GM13976 (cell line): ENCODE measurements at regions not wholly inside any gene's neighbourhood (a gene's known extent, or its start where the extent isn't known, plus 50 kb on each side); places are given as distances from the start of the nearest gene placed in this dataset.

ENCODE experiments used
- DNase-seq: peaks from one replicate; pipeline ENCODE4 v3.0.0; 2012; ENCODE audit warnings: low spot score
- in situ Hi-C: fragments of 300-500 bp; cut with MboI; formaldehyde crosslinking; loops from one replicate; pipeline ENCODE4 v1.12.0; 2022; ENCODE audit warnings: low sequenced_read_pairs, mixed read lengths, inconsistent platforms; ENCODE audit not compliant: unreplicated experiment
- TF ChIP-seq, protein P1 (sequence below): IDR thresholded peaks from 2 replicates; pipeline ENCODE4 v1.5.1; 2012; ENCODE audit warnings: borderline replicate concordance, mild to moderate bottlenecking; ENCODE audit not compliant: insufficient read depth; ENCODE audit errors: extremely low read depth, missing control alignments, control extremely low read depth

DNA sequence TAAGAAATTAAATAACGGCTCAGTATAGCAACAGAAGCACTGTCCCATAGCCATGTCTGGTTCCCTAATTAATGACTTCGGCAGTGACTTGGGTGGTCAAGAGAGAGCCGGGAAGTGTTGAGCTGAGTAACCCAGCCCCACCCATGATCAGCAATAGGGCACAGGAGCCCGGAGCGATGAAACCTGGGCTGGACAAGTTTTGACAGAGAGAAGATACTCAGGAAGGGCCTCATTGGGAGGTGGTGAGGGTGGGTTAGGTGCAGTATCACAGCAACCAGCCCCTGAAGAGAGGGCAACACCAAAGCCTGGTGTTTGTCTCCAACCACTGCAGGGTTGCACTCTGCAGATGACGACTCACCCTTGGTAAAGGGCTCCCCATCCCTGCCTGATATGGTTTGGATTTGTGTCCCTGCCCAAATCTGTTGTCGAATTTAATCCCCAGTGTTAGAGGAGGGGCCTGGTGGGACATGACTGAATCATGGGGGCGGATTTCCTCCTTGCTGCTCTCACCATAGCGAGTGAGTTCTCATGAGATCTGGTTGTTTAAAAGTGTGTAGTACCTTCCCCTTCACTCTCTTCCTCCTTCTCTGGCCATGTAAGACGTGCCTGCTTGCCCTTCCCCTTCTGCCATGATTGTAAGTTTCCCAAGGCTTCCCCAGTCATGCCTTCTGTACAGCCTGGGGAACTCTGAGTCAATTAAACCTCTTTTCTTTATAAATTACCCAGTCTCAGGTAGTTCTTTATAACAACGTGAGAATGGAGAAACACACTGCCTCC is 124.9 kb upstream of the MED13L start:
- DNase-seq, result no peak
- in situ Hi-C loops, result no loop called here
- TF ChIP-seq, protein P1, sequence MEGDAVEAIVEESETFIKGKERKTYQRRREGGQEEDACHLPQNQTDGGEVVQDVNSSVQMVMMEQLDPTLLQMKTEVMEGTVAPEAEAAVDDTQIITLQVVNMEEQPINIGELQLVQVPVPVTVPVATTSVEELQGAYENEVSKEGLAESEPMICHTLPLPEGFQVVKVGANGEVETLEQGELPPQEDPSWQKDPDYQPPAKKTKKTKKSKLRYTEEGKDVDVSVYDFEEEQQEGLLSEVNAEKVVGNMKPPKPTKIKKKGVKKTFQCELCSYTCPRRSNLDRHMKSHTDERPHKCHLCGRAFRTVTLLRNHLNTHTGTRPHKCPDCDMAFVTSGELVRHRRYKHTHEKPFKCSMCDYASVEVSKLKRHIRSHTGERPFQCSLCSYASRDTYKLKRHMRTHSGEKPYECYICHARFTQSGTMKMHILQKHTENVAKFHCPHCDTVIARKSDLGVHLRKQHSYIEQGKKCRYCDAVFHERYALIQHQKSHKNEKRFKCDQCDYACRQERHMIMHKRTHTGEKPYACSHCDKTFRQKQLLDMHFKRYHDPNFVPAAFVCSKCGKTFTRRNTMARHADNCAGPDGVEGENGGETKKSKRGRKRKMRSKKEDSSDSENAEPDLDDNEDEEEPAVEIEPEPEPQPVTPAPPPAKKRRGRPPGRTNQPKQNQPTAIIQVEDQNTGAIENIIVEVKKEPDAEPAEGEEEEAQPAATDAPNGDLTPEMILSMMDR, result no peak

DNA sequence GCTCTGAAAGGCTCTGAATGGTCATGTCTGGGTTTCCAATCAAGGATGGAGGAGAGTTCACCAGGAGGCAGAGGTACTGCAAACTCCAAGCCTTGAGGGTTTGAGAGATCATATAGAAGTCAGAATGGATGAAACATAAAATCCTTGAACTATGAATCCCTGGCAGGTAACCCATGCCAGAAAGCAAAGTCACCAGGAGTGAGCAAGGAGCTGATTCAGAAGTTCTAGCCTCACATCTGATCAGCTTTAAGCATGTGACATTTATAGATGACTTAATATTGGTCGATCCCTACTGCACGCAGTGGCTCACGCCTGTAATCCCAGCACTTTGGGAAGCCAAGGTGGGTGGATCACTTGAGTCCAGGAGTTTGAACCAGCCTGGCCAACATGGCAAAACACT is 126.1 kb upstream of the MED13L start:
- DNase-seq, result no peak
- in situ Hi-C loops, result no loop called here
- TF ChIP-seq, protein P1, result no peak

DNA sequence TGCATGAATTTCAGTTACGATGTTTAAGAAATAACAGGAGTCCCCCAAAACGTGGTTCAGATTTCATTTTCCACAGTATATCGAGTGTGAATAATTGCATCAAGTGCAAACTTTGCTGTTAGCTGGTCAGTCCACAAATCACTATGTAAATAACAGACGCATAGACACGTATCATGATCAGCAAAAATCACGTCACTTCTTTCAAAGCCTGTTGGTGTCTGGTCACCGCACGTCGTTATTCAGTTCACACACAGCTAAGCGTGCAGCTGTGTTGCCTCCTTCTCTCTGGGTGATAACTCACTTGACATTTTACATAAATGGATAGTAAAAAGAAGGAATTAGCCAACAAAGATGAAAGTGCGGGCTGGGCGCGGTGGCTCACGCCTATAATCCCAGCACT is 126.8 kb upstream of the MED13L start:
- DNase-seq, result no peak
- in situ Hi-C loops, result no loop called here
- TF ChIP-seq, protein P1, result no peak

DNA sequence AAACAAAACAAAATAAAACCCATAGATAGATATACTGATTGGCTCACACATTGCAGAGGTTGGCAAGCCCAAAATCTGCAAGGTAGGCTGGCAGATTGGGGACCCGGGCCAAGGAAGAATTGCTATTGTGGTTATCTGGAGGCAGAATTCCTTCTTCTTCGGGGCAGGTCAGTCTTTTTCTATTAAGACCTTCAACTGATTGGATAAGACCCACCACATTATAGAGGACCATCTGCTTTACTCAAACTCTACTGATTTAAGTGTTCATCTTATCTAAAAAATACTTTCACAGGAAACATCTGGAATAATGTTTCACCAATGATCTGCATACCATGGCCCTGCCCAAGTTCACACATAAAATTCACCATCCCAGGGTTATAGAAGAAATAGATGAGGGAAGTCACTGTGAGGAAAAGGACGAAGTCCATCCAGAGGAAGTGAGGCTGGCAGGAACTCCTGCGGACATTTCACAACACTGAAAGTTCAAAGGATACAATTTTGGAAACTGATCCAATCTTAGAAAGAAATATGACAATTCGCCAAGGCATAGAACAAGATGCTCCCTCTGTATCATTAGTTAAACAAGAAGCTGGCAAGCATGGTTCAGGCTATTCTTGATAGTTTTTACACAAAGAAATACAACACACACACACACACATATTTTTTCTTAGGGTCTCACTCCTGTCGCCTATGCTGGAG is 127.6 kb upstream of the MED13L start:
- no peak for DNase-seq
- in situ Hi-C loops, result no loop called here

DNA sequence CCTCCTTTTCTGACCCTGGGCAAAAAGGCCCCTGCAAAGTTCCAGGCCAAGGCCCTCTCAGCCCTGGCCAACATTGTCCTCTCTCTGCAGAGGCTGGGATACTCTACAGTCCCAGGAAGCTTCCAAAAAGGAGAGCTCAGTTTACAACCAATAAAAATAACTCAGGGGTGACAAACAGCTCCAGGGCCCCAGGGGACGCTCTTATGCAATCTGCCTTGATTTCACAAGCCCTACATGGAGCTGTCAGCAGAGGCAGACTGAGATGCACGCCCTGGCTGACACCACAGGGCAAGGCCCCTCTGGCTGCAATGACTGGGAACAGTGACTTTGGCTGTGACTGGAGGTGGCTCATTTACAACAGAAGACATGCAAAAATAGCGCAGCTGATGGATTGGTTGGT is 129.0 kb upstream of the MED13L start:
- in situ Hi-C loops, result no loop called here
- DNase-seq, result no peak

More for the DNA sequence above, 127.6 kb upstream of the MED13L start:
- TF ChIP-seq, protein P1, result no peak

DNA sequence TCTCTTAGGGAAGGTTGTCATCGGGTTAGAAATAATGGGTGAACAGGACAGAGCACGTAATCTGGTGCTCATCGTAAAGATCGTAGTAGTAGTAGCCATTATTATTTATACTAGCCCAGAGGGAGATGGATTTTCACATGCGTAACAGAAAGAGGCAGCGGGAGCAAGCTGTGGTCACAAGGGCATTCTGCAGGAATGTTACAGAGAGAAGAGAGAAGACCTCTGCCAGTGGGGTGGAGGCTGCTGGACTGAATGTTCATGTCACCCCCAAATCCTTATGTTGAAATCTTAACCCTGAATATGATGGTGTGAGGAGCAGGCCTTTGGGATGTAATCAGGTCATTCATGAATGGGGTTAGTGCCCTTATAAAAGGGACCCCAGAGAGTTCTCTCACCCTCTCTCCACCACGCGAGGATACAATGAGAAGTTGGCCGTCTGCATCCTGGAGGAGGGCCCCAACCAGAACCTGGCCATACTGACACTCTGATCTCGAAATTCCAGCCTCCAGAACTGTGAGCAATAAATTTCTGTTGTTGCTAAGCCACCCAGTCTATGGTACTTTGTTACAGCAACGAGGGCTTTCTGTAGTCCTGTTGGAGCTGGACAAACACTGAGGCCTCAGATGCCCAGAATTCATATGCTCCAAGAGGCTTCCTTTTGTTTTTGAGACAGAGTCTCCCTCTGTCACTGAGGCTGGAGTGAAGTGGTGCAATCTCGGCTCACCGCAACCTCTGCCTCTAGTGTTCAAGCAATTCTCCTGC is 131.2 kb upstream of the MED13L start:
- TF ChIP-seq, protein P1, result no peak
- no peak for DNase-seq
- in situ Hi-C loops, result no loop called here

More for the DNA sequence above, 129.0 kb upstream of the MED13L start:
- TF ChIP-seq, protein P1, result no peak
